Lower leg skin (tissue), 4 donors: ENCODE measurements at regions not wholly inside any gene's neighbourhood (a gene's known extent, or its start where the extent isn't known, plus 50 kb on each side); places are given as distances from the start of the nearest gene placed in this dataset.
A peak's percentile ranks its signal among the peaks of the same experiment; 100 is the strongest.

Source experiments
- DNase-seq, 2 donors: peaks; one replicate each; pipeline ENCODE4 v3.0.0-alpha.2; 2019; ENCODE audit warnings: low spot score in 2 of 2
- H3K4me3 ChIP-seq: fragments of 200-600 bp; sonication (generic); 2 replicates; pipeline ENCODE4 v1.5.1; 2017; ENCODE audit warnings: mild to moderate bottlenecking, low read depth; ENCODE audit not compliant: poor library complexity, severe bottlenecking
- POLR2A ChIP-seq, 2 donors: fragments of 450-650 bp; IDR thresholded peaks; one replicate each; pipeline ENCODE4 v1.6.1; 2016 to 2017; ENCODE audit warnings: antibody characterized with exemption in 2 of 2, mild to moderate bottlenecking in 1 of 2, moderate library complexity in 1 of 2
- WGBS, 2 donors: methylation state at CpG; one replicate each; pipeline ENCODE4 v1.1.5; 2018; 5-methylcytosine and 5-hydroxymethylcytosine counted together
- intact Hi-C: fragments of 100-400 bp; cut with DNase I; formaldehyde crosslinking; loops from one replicate; pipeline ENCODE4 v1.15.0; 2023; ENCODE audit warnings: low total_unique reads
- TF ChIP-seq, protein P1 (sequence below), 3 donors: fragments of 450-650 bp; IDR thresholded peaks; one replicate each; pipeline ENCODE4 v1.5.1; 2016; ENCODE audit warnings: antibody characterized with exemption in 3 of 3, mild to moderate bottlenecking in 3 of 3, moderate library complexity in 2 of 3

DNA sequence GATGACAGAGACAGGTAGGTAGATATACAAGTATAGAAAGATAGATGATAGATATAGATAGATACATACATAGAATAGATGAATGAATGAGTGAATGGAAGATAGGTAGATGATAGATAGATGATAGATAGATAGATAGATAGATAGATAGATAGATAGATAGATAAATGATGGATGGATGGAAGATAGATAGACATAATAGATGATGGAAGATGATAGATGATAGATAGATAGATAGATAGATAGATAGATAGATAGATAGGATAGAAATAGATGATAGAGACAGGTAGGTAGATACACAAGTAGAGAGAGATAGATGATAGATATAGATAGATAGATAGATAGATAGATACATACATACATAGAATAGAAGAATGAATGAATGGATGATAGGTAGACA, 510.1 kb upstream of the AUTS2 start:
- no peak for DNase-seq
- intact Hi-C loops = no loop called here
- TF ChIP-seq, protein P1, sequence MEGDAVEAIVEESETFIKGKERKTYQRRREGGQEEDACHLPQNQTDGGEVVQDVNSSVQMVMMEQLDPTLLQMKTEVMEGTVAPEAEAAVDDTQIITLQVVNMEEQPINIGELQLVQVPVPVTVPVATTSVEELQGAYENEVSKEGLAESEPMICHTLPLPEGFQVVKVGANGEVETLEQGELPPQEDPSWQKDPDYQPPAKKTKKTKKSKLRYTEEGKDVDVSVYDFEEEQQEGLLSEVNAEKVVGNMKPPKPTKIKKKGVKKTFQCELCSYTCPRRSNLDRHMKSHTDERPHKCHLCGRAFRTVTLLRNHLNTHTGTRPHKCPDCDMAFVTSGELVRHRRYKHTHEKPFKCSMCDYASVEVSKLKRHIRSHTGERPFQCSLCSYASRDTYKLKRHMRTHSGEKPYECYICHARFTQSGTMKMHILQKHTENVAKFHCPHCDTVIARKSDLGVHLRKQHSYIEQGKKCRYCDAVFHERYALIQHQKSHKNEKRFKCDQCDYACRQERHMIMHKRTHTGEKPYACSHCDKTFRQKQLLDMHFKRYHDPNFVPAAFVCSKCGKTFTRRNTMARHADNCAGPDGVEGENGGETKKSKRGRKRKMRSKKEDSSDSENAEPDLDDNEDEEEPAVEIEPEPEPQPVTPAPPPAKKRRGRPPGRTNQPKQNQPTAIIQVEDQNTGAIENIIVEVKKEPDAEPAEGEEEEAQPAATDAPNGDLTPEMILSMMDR (IDR thresholded peaks at IDR 0.05) = no peak
- TF ChIP-seq POLR2A (IDR thresholded peaks at IDR 0.05) = no peak
- no peak overlapping the region for H3K4me3 ChIP-seq

DNA sequence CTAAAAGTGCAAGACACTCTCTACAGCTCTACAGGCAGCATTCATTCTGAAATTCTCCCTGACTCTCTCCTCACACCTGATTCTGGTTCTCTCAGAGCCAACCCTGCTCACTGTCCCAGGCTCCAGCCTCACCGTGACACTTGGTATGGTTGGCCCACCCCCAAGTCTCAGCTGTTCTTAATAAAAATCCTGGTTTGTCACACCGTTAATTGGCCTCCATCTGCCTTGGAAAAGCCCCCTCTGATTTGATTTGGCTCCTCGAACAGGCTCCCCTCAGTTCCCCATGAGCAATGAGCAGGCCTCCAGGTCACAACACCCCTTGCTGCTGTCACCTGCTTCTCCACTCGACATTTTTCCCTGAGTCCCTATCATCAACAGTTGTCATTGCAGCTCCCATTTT, 507.3 kb upstream of the AUTS2 start:
- H3K4me3 ChIP-seq = no peak overlapping the region
- 68 to 72% methylated on average over 4 of the region's 4 CpGs for WGBS, 2 donors
- TF ChIP-seq POLR2A (IDR thresholded peaks at IDR 0.05) = no peak
- TF ChIP-seq, protein P1 (IDR thresholded peaks at IDR 0.05) = no peak
- intact Hi-C loops = no loop called here
- no peak for DNase-seq

DNA sequence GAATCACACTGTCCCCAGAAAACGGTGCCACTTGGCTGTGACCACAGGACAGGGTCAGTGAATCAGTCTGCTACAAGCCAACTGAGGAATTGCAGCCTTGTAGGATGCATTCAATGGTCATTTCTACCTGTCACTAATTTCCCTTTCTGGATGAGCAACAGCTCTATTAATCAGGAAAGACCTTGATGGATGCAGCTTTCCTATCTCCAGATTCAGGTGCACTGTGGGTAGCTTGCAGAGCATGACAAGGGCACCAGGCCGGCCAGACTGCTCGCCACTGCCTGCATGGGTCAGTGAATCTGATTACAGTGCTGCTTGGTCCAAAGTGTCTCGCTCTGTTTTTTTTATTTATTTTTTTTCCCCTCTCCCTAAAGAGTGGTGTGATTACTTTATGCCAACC, 506.8 kb upstream of the AUTS2 start:
- intact Hi-C loops = no loop called here
- no peak for TF ChIP-seq POLR2A (IDR thresholded peaks at IDR 0.05)
- TF ChIP-seq, protein P1 (IDR thresholded peaks at IDR 0.05) = no peak
- 84 to 86% methylated on average over 4 of the region's 4 CpGs for WGBS, 2 donors
- DNase-seq = no peak
- H3K4me3 ChIP-seq = no peak overlapping the region

DNA sequence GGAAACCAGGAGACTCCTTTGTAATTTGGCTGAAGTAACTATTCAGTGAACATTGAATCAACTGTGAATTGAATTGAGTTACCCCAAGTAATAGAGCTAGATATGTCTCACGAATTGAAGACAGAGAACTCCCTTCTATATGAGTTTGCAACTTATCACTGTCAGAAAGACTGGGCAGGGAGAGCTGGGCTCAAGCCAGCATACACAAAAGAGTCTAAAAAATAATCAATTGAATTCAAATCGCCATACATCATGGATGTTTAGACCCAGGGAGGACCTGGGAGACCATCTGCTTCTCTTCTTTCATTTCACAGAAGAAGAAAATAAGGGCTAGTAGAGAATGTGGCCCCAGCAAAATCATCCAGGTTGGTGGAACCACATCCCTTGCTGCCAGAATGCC, 503.1 kb upstream of the AUTS2 start:
- no peak for DNase-seq
- 77 to 79% methylated on average over 2 of the region's 2 CpGs for WGBS, 2 donors
- intact Hi-C loops = no loop called here
- H3K4me3 ChIP-seq = no peak overlapping the region
- TF ChIP-seq, protein P1 (IDR thresholded peaks at IDR 0.05) = no peak
- no peak for TF ChIP-seq POLR2A (IDR thresholded peaks at IDR 0.05)

DNA sequence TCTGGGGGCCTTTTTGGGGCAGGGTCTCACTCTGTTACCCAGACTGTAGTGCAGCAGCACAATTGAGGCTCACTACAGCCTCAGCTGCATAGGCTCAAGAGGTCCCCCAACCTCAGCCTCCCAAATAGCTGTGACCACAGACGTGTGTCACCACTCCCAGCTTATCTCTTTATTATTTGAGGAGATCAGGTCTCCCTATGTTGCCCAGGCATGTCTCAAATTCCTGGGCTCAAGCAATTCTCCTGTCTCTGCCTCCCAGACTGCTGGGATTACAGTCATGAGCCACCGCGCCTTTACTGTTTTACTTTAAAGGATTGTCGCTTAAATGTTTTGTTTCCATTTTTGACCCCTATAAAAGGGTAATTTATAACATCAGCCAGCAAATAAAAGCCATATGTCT, 502.6 kb upstream of the AUTS2 start:
- intact Hi-C loops = no loop called here
- 65 to 77% methylated on average over 4 of the region's 4 CpGs for WGBS, 2 donors

DNA sequence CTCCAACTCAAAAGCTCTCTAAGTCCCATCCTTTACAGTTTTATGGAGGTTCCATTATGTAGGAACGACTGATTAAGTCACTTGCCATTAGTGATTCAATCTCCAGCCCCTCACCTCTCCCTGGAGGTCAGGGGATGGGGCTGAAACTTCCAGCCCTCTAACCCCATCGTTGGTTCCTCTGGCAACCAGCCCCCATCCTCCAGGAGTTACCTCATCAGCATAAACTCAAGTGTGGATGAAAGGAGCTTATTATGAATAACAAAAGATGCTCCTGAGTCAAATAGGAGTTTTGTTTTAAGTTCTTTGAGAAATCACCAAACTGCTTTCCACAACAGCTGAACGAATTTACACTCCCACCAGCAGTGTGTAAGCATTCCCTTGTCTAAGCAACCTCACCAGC, 494.3 kb upstream of the AUTS2 start:
- intact Hi-C loops = no loop called here
- TF ChIP-seq POLR2A (IDR thresholded peaks at IDR 0.05) = no peak
- TF ChIP-seq, protein P1 (IDR thresholded peaks at IDR 0.05) = no peak
- WGBS, 2 donors = 44 to 53% methylated on average over 3 of the region's 3 CpGs
- no peak overlapping the region for H3K4me3 ChIP-seq
- DNase-seq = peak in 1 of 2 donors; percentile 2

More for the DNA sequence above, 502.6 kb upstream of the AUTS2 start:
- DNase-seq = no peak
- TF ChIP-seq, protein P1 (IDR thresholded peaks at IDR 0.05) = no peak
- no peak for TF ChIP-seq POLR2A (IDR thresholded peaks at IDR 0.05)
- no peak overlapping the region for H3K4me3 ChIP-seq
